ENCODE measurements at regions not wholly inside any gene's neighbourhood (a gene's known extent, or its start where the extent isn't known, plus 50 kb on each side); places are given as distances from the start of the nearest gene placed in this dataset.

DNA sequence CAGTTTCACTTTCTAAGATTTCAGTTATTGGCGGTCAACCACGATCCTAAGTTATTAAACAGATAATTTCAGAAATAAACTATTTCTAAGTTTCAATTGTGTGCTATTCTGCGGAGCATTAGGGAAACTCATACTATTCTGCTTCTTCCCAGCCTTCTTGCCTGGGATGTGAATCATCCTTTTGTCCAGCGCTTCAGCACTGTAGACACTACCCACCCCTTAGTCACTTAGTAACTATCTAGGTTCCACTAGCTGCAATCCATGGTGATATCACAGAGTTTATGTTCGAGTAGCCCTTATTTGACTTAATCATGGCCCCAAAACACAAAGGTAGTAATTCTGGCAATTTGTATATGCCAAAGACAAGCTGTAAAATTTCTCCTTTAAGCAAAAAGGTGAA lies 279.9 kb upstream of the ADAMTS5 start:
- TF ChIP-seq, protein P1, sequence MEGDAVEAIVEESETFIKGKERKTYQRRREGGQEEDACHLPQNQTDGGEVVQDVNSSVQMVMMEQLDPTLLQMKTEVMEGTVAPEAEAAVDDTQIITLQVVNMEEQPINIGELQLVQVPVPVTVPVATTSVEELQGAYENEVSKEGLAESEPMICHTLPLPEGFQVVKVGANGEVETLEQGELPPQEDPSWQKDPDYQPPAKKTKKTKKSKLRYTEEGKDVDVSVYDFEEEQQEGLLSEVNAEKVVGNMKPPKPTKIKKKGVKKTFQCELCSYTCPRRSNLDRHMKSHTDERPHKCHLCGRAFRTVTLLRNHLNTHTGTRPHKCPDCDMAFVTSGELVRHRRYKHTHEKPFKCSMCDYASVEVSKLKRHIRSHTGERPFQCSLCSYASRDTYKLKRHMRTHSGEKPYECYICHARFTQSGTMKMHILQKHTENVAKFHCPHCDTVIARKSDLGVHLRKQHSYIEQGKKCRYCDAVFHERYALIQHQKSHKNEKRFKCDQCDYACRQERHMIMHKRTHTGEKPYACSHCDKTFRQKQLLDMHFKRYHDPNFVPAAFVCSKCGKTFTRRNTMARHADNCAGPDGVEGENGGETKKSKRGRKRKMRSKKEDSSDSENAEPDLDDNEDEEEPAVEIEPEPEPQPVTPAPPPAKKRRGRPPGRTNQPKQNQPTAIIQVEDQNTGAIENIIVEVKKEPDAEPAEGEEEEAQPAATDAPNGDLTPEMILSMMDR (IDR thresholded peaks at IDR 0.05; ENCODE audit: insufficient read depth, low read depth, low read length, missing control alignments): no peak
- no peak overlapping the region for H3K4me3 ChIP-seq (ENCODE audit: low read length)
- DNase-seq (ENCODE audit: low read depth): peak; percentile 57

DNA sequence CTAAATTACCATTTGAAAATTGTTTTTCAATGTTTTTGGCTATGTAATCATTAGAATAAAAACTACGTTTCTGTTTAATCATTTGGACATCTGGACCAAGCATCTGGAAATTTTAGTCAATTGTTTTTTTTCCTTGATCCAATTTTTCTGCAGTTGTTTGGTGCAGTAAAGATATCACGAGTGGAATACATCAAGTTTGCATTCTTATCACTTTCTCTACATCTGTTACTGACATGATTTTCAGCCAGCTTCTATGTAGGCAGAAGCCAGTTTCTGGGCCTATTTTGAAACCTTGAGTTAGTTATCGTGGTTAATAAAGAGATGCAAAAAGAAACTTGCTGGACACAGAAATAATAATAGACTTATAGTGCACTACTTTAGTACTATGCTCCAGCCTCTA lies 277.9 kb upstream of the ADAMTS5 start:
- H3K4me3 ChIP-seq (ENCODE audit: low read length): no peak overlapping the region
- no peak for DNase-seq (ENCODE audit: low read depth)
- TF ChIP-seq, protein P1 (IDR thresholded peaks at IDR 0.05; ENCODE audit: insufficient read depth, low read depth, low read length, missing control alignments): no peak

DNA sequence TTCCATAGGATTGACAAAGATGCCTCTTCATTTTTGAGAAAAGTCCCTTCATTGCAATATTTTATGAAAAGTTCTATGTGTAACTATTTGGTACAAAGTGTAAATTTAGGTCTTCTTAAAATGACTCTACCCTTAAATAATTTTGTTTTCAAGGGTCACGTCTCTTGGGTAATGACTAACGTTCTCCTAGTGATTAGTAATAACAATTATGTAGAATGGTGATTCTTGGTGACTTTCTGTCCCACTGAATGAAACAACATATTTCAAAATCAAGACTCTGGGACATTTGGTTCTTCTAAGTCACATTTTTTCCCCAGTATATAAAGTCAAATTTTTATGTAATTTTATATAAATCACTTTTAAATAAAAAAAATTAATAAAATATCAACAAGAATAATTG lies 277.5 kb upstream of the ADAMTS5 start:
- no peak for DNase-seq (ENCODE audit: low read depth)
- H3K4me3 ChIP-seq (ENCODE audit: low read length): no peak overlapping the region
- TF ChIP-seq, protein P1 (IDR thresholded peaks at IDR 0.05; ENCODE audit: insufficient read depth, low read depth, low read length, missing control alignments): no peak

DNA sequence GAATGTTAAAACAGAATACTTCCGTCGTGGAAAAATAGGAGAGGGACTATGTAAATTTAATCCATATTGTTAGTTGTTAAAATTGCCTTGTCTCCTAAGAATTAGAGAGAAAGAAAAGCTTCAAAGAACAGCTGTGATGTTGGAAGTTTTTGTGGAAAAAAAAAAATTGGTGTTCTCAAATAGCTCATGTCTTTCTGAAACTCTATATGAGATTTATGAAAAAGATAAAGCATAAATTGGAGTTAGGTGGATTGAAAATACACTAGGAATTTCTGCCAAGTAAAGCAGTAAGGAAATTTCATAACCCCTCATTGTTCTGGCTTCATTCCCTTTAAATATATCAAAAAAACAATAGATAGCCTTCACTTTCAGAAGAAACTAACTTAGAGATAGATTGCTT lies 274.0 kb upstream of the ADAMTS5 start:
- TF ChIP-seq, protein P1 (IDR thresholded peaks at IDR 0.05; ENCODE audit: insufficient read depth, low read depth, low read length, missing control alignments): no peak
- DNase-seq (ENCODE audit: low read depth): no peak
- H3K4me3 ChIP-seq (ENCODE audit: low read length): no peak overlapping the region

DNA sequence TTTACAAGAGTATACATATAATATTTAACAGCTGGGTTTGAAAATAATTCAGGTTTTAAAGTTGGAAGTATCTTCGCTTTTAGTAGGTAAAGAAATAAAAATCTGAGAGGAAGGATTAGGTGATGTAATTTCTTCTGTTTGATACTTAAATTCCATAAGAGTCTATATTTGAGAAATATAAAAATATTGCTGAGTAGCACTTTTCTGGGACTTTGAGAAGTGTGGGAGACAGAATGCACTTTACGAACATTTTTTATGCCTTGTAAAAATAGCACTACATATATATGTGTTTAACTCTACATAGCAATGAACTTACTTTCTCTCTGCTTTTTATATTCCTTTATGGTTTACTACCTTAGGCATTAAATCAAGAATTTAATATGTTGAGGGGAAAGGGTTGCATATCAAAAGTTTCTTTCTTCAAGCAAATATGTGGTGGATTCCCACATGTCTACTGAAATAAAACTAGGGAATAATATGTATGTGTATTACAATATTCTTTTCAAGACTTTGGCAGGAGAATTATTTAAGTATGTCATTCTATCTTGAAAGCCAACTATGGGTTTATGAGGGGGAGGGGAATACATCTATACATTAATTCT lies 266.7 kb upstream of the ADAMTS5 start:
- TF ChIP-seq, protein P1 (IDR thresholded peaks at IDR 0.05; ENCODE audit: insufficient read depth, low read depth, low read length, missing control alignments): no peak
- no peak for DNase-seq (ENCODE audit: low read depth)
- H3K4me3 ChIP-seq (ENCODE audit: low read length): no peak overlapping the region

DNA sequence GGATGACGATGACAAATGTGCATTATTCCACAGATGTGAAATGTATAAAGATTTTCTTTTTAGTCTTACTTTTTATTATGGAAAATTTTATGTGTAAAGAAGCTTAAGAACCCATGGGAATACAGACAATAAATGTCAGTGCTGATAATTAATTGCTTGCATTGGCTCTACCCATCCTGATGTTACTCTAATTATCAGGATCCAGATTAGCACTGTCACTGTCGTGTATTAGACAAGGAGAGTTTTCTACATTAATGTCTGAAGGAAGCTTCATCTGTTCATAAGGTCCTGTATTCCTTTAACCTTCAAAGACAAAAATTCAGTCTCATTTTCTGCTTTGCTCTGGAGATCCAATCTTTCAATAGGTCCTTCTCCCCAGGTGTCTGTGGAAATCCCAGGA lies 259.1 kb upstream of the ADAMTS5 start:
- DNase-seq (ENCODE audit: low read depth): no peak
- TF ChIP-seq, protein P1 (IDR thresholded peaks at IDR 0.05; ENCODE audit: insufficient read depth, low read depth, low read length, missing control alignments): no peak
- no peak overlapping the region for H3K4me3 ChIP-seq (ENCODE audit: low read length)

DNA sequence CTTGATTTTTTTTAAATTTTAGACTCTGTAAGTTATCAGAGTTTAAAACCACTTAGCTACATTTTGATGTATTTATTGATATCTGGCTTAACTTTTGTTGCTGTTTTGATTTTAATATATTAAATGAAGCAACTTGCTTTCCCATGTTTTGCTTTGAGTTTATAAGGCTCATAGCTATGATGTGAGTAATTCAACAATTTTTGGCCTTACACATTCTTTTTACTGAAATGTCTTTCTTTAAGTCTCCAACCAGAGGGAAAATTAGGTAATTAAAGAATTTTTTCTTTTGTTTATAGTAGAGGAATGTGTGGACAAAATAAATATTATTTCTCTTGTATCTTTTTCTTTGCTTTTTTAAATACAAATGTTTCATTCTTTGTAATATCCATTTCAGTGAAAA lies 258.3 kb upstream of the ADAMTS5 start:
- H3K4me3 ChIP-seq (ENCODE audit: low read length): no peak overlapping the region
- TF ChIP-seq, protein P1 (IDR thresholded peaks at IDR 0.05; ENCODE audit: insufficient read depth, low read depth, low read length, missing control alignments): no peak
- DNase-seq (ENCODE audit: low read depth): no peak
